Breast epithelium (tissue), 3 donors: ENCODE measurements at regions not wholly inside any gene's neighbourhood (a gene's known extent, or its start where the extent isn't known, plus 50 kb on each side); places are given as distances from the start of the nearest gene placed in this dataset.

Experiments
- CTCF ChIP-seq, 3 donors: fragments of 450-650 bp; IDR thresholded peaks; one replicate each; pipeline ENCODE4 v1.5.1; 2016 to 2017; ENCODE audit warnings: antibody characterized with exemption in 3 of 3, mild to moderate bottlenecking in 3 of 3, moderate library complexity in 3 of 3
- POLR2A ChIP-seq: fragments of 450-650 bp; IDR thresholded peaks from one replicate; pipeline ENCODE4 v1.6.1; 2016; ENCODE audit warnings: antibody characterized with exemption, mild to moderate bottlenecking, moderate library complexity
- POLR2AphosphoS5 ChIP-seq, 3 donors: sonication (generic); formaldehyde crosslinking; IDR thresholded peaks; one replicate each; pipeline ENCODE4 v1.6.1; 2017; ENCODE audit warnings: antibody characterized with exemption in 3 of 3

- no peak for TF ChIP-seq CTCF (IDR thresholded peaks at IDR 0.05)
- TF ChIP-seq POLR2A, result no peak
- no peak for TF ChIP-seq POLR2AphosphoS5 (IDR thresholded peaks at IDR 0.05)
Observed at GRCh38 chr5:158541536-158542297, 558.0 kb downstream of the EBF1 start.
